Astrocyte of the cerebellum (primary cell): ENCODE measurements at regions not wholly inside any gene's neighbourhood (a gene's known extent, or its start where the extent isn't known, plus 50 kb on each side); places are given as distances from the start of the nearest gene placed in this dataset.

ENCODE experiments used
- DNase-seq: peaks from one replicate; pipeline ENCODE4 v3.0.0-alpha.2; 2011; ENCODE audit warnings: low read depth
- H3K4me3 ChIP-seq: 2 replicates; pipeline ENCODE4 v1.5.1; 2011; ENCODE audit warnings: mild to moderate bottlenecking, low read depth, low read length, moderate library complexity
- in situ Hi-C: cut with HindIII; loops from 2 replicates; pipeline ENCODE4 v1.10.0; 2017; ENCODE audit warnings: low sequenced_read_pairs
- TF ChIP-seq, protein P1 (sequence below): IDR thresholded peaks from 2 replicates; pipeline ENCODE4 v1.5.1; 2012; ENCODE audit warnings: low read length, low read depth, moderate library complexity, mild to moderate bottlenecking; ENCODE audit errors: missing control alignments

DNA sequence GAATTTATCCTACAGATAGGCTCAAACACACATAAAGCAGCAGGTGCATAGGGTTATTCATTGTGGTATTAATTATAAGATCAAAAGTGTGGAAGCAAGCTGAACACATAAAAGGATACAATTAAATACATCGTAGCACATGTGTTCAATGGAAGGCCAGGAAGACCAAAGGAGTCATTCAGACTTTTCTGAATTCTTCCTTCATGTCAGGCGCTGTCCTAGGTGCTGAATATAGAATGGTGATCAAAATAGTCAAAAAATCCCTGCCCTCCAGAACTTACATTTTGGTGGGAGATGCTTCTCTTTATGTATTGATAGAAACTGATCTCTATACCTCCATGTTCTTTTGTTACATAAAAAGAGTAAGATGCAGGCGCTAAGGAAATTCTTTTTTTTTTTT lies 439.0 kb upstream of the ASIC2 start:
- in situ Hi-C loops: no loop called here
- TF ChIP-seq, protein P1, sequence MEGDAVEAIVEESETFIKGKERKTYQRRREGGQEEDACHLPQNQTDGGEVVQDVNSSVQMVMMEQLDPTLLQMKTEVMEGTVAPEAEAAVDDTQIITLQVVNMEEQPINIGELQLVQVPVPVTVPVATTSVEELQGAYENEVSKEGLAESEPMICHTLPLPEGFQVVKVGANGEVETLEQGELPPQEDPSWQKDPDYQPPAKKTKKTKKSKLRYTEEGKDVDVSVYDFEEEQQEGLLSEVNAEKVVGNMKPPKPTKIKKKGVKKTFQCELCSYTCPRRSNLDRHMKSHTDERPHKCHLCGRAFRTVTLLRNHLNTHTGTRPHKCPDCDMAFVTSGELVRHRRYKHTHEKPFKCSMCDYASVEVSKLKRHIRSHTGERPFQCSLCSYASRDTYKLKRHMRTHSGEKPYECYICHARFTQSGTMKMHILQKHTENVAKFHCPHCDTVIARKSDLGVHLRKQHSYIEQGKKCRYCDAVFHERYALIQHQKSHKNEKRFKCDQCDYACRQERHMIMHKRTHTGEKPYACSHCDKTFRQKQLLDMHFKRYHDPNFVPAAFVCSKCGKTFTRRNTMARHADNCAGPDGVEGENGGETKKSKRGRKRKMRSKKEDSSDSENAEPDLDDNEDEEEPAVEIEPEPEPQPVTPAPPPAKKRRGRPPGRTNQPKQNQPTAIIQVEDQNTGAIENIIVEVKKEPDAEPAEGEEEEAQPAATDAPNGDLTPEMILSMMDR: no peak
- no peak for DNase-seq
- no peak overlapping the region for H3K4me3 ChIP-seq

DNA sequence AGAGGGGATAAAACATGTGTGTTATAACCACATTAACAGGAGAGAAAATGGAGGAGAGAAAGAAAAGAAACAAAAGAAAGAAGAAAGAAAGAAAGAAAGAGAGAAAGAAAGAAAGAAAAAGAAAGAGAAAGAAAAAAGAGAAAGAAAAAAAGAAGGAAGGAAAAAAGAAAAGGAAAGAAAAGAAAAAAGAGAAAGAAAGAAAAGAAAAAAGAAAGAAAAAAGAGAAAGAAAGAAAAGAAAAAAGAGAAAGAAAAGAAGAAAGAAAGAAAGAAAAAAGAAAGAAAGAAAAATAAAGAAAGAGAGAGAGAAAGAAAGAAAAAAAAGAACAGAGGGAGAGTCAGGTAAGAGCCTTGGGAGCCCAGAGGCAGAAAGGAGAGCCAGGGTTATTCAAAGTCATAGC lies 446.6 kb upstream of the ASIC2 start:
- in situ Hi-C loops: no loop called here
- no peak overlapping the region for H3K4me3 ChIP-seq
- no peak for DNase-seq
- TF ChIP-seq, protein P1: no peak

DNA sequence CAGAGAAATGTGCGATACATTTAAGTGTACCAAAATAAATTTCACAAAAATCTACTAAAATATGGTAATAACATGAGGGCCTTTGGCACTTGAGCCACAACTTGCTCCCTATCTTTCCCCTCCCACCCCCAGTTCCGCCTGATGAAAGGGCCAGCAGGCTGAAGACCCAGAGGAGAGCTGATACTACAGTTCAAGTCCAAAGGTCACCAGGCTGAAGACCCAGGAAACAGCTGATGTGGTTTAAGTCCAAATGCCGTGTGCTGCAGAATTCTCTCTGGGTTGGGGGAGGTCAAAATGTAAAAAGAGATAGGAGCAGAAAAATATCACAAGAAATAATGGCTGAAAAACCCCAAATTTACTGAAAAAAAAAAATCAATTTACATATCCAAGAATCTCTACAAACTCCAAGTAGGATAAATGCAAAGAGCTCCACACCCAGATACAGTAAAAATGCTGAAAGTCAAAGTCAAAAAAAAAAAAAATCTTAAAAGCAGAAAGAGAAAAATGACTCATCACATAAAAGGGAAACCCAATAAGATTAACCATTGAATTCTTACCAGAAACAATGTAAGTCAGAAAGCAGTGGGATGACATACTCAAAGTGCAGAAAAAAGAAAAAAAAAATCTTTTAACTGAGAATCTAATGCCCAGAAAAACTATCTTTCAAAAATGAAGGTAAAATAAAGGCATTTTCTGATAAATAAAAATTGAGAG lies 452.1 kb upstream of the ASIC2 start:
- no peak for DNase-seq
- H3K4me3 ChIP-seq: no peak overlapping the region
- in situ Hi-C loops: no loop called here
- TF ChIP-seq, protein P1: no peak

DNA sequence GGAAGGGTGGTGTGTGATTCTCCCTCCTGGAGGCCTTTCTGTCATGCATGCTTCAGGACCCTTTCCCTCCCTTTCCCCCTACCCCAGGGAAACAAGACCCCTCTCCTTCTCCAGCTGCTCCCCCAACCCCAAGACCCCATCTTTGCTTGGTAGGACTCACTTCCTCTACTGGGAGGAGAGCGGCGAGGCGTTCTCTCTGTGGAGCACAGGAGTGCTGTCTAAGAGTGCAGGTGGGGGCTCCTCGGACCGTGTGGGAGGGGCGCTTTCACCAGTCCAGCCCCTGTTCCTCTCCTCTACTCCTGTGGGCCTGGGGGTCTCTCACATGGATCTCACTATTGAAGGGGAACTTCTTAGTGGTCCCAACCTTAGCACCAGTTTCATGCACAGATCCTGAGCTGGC lies 456.1 kb upstream of the ASIC2 start:
- H3K4me3 ChIP-seq: no peak overlapping the region
- TF ChIP-seq, protein P1: no peak
- in situ Hi-C loops: no loop called here
- no peak for DNase-seq

DNA sequence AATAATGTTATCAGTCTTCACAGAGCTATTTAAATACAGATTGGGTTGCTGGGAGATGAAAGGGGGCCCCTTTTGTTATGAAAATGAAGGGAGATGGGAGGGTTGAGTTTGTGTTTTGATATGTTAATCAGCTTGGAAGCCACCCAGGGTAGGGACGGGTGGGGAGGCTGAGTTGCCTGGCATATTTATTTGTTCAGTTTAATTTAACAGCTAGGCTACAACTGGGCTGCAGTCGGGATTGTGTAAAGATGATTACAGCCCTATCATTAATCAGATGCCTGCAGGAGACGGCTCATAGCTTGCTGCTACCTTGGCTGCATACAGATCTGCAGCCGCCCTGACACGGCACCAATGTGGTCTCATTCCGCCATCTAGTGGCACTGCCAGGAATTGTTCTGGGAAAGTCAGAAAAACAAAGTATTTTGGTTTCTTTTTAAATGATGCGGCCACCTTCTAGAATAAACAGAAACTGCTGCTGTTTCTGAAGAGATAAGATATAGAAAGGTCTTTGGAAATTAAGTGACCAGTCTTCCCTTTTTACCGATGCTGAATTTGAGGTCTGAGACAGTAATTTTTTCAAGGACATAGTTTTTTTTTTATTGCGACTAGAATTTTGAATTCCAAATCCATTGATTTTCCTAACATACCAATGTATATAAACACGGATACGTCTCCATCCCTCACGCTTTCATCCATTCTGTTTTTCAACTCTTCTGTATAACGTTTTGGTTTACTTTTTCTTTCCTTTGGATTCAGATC lies 458.0 kb upstream of the ASIC2 start:
- peak; percentile 29 for DNase-seq
- TF ChIP-seq, protein P1: peak; percentile 89
- in situ Hi-C loops: no loop called here
- no peak overlapping the region for H3K4me3 ChIP-seq

DNA sequence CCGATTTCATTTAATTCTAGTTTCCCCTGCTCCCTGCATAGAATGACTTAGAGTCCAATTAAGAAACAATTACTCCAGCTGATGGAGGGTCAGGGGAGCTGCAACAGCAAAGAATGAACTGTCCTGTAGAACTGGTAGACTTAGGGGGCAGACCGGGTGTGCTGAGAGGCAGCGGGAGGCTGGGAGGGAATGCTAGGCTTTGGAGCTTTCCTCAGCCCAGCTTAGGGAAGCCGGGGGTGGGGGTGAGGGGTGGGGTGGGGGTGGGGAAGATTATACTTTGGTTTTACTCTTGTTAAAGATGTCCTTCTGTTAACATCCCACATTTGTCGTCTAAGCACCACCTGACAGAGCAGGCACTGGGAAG lies 458.6 kb upstream of the ASIC2 start:
- no peak overlapping the region for H3K4me3 ChIP-seq
- TF ChIP-seq, protein P1: no peak
- in situ Hi-C loops: no loop called here
- DNase-seq: no peak
